ENCODE measurements at regions not wholly inside any gene's neighbourhood (a gene's known extent, or its start where the extent isn't known, plus 50 kb on each side); places are given as distances from the start of the nearest gene placed in this dataset.

DNA sequence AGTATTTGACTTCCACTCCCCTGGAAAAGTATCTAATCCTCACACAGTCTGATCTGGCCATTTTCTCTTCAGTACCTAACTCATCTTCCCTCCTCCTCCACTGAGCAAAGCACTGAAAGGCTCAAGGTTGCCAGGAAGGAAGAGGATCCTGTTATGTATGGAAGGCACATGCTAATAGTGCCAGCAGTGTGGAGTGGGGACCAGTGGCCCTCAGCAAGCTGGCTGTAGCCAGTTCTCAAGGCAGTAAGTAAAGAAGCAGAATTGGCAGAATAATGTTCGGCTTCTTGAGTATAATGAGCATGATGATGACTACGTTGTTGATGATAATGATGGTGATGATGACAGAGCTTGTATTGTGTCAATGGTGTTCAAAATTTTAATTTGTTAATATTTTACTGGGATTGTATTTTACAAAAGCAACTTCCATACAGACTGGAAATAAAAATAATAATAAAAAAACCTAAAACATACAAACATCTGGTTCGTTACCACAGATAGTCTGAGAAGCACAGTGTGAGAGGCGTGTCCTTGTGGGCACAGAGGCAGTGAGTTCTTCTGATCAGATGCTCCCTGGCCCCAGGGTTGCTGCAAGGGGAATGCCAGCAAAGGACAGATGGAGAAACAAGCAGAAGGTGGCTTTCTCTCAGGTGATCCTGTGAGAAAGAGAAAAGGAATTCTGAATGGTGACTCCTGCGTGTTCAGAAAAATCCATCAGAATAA is 528.8 kb downstream of the CMPK2 start:
- H3K9me3 ChIP-seq: no peaks in the 10 kb centered on the region
- WGBS: 62% methylated on average over 5 of the region's 5 CpGs
- TF ChIP-seq POLR2A (IDR thresholded peaks at IDR 0.05): no peak
- no peak for TF ChIP-seq EP300 (IDR thresholded peaks at IDR 0.05)
- no peak for TF ChIP-seq CTCF (IDR thresholded peaks at IDR 0.05)
- no peak for TF ChIP-seq POLR2AphosphoS5 (IDR thresholded peaks at IDR 0.05)

DNA sequence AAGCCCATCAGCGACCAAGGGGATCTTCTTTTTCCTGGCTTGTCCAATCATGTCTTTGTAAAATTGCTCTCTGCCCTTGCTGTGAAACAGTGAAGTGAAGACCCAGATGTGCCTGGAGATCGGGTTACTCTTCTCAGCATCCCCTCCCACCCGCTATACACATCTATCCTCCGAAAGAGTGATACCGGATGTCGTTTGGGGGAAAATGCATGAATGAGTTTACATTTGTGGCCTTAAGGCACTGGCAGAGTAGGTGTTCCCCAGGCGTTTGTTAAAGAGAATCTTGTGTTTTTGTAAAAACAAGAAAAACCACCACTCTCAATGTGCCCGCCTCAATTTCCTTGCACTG is 528.3 kb downstream of the CMPK2 start:
- no peak overlapping the region for H3K4me3 ChIP-seq
- no peak for DNase-seq (ENCODE audit: low spot score in 2 of 2)
- 34% methylated on average over 8 of the region's 8 CpGs for WGBS
- H3K27ac ChIP-seq: no peak overlapping the region
- no peaks in the 10 kb centered on the region for H3K27me3 ChIP-seq
- no peaks in the 10 kb centered on the region for H3K9me3 ChIP-seq
- no peaks in the 10 kb centered on the region for H3K4me1 ChIP-seq
- TF ChIP-seq CTCF (IDR thresholded peaks at IDR 0.05): no peak
- no peak for TF ChIP-seq POLR2AphosphoS5 (IDR thresholded peaks at IDR 0.05)
- TF ChIP-seq EP300 (IDR thresholded peaks at IDR 0.05): no peak
- TF ChIP-seq POLR2A (IDR thresholded peaks at IDR 0.05): no peak
- no peaks in the 10 kb centered on the region for H3K36me3 ChIP-seq

More for the DNA sequence above, 528.8 kb downstream of the CMPK2 start:
- Histone ChIP-seq H3K4me1 (no peaks in the 10 kb centered on the region), H3K27me3 (no peaks in the 10 kb centered on the region), H3K27ac (no peak overlapping the region), H3K36me3 (no peaks in the 10 kb centered on the region), H3K4me3 (no peak overlapping the region)
- no peak for DNase-seq (ENCODE audit: low spot score in 2 of 2)

DNA sequence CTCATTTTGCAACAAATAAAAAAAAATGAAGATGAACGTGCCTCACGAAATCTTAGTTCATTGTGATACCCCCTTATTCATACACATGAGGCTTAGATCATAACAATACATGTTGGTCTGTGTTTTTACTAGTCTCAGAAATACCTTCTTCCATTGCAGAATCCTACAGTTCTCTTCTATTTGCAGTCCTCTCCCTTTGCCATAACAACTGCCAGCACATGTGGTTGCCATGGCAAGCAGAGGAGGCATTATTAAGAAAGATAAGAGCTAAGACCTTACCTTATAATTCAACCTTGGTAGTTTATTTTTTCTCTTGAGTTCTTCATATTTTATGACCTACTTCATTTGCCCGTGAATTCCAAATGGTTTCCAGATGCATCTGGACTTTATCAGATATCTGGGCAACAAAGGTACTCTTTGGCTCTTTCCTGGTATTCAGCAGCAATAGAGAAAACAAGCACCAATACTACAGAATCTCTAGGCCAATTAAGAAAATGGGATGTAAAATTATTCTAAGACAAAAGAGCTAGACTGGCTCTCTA is 524.0 kb downstream of the CMPK2 start:
- no peaks in the 10 kb centered on the region for H3K4me1 ChIP-seq
- no peak for TF ChIP-seq EP300 (IDR thresholded peaks at IDR 0.05)
- no peak for TF ChIP-seq CTCF (IDR thresholded peaks at IDR 0.05)
- no peak for TF ChIP-seq POLR2AphosphoS5 (IDR thresholded peaks at IDR 0.05)
- TF ChIP-seq POLR2A (IDR thresholded peaks at IDR 0.05): no peak
- no peak overlapping the region for H3K4me3 ChIP-seq
- DNase-seq (ENCODE audit: low spot score in 2 of 2): no peak
- 67% methylated on average over 3 of the region's 3 CpGs for WGBS
- no peaks in the 10 kb centered on the region for H3K36me3 ChIP-seq
- no peaks in the 10 kb centered on the region for H3K27me3 ChIP-seq
- no peaks in the 10 kb centered on the region for H3K9me3 ChIP-seq
- no peak overlapping the region for H3K27ac ChIP-seq

- no peaks in the 10 kb centered on the region for H3K27me3 ChIP-seq
- no peak for DNase-seq (ENCODE audit: low spot score in 2 of 2)
- WGBS: 83% methylated on average over 4 of the region's 4 CpGs
These were observed 523.3 kb downstream of the CMPK2 start for GRCh38 chr2:6342273-6342920.

More at GRCh38 chr2:6342273-6342920, 523.3 kb downstream of the CMPK2 start:
- no peak overlapping the region for H3K27ac ChIP-seq
- no peaks in the 10 kb centered on the region for H3K9me3 ChIP-seq
- H3K36me3 ChIP-seq: no peaks in the 10 kb centered on the region
- H3K4me3 ChIP-seq: no peak overlapping the region
- H3K4me1 ChIP-seq: no peaks in the 10 kb centered on the region
- TF ChIP-seq POLR2A (IDR thresholded peaks at IDR 0.05): no peak
- no peak for TF ChIP-seq EP300 (IDR thresholded peaks at IDR 0.05)
- no peak for TF ChIP-seq CTCF (IDR thresholded peaks at IDR 0.05)
- no peak for TF ChIP-seq POLR2AphosphoS5 (IDR thresholded peaks at IDR 0.05)
